Activated T-cell treated with anti-CD3 and anti-CD28 coated beads, Interleukin-2, amount 50 U/mL, for 4 hours (primary cell): ENCODE measurements at regions not wholly inside any gene's neighbourhood (a gene's known extent, or its start where the extent isn't known, plus 50 kb on each side); places are given as distances from the start of the nearest gene placed in this dataset.

ENCODE experiments used
- ATAC-seq, 2 donors: fragments of 200-7000 bp; cut with Tn5 transposase; one replicate each; pipeline ENCODE4 v1.10.0; 2021
- DNase-seq: peaks from one replicate; pipeline ENCODE4 v3.0.0-alpha.2; 2020
- H3K27me3 Mint-ChIP-seq: one replicate; pipeline ENCODE4 v1.8.0; 2021; ENCODE audit warnings: low read depth, mixed read lengths
- H3K36me3 Mint-ChIP-seq: one replicate; pipeline ENCODE4 v1.8.0; 2022; ENCODE audit warnings: mixed read lengths; ENCODE audit not compliant: insufficient read depth
- H3K4me1 Mint-ChIP-seq: one replicate; pipeline ENCODE4 v1.8.0; 2021; ENCODE audit warnings: low read depth, mixed read lengths
- H3K4me3 Mint-ChIP-seq: one replicate; pipeline ENCODE4 v1.8.0; 2021; ENCODE audit warnings: mild to moderate bottlenecking, moderate library complexity, mixed read lengths
- H3K9me3 Mint-ChIP-seq: one replicate; pipeline ENCODE4 v1.8.0; 2021; ENCODE audit warnings: mixed read lengths

GRCh38 chr1:87220993-87221392 is 107.7 kb upstream of the LMO4 start:
- no peaks in the 10 kb centered on the region for H3K4me1 Mint-ChIP-seq
- no peaks in the 10 kb centered on the region for H3K36me3 Mint-ChIP-seq
- no peaks in the 10 kb centered on the region for H3K27me3 Mint-ChIP-seq
- DNase-seq (no peak), ATAC-seq (no peak)
- H3K9me3 Mint-ChIP-seq, result peaks cover 3% of the 10 kb centered on the region
- H3K4me3 Mint-ChIP-seq, result no peak overlapping the region

DNA sequence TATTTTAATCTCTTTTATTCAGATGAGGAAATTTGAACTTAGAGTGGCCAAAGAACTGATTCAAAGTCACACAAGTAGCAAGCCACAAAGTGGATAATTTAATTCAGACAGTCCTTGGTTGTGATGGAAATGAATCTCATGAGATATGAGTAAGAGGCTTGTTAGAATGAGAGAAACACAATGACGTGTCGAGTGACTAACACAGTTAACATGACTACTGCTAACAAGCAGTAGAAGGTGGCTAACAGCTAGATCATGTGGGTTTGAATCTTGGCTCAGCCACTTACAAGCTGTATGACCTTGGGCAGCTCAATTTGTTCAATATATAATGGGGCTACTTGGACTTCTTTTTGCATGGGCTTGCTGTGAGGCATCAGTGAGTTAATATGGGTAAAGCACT is 104.5 kb upstream of the LMO4 start:
- ATAC-seq (peak; percentile 56 to 83), DNase-seq (no peak)
- no peaks in the 10 kb centered on the region for H3K4me1 Mint-ChIP-seq
- H3K27me3 Mint-ChIP-seq, result no peaks in the 10 kb centered on the region
- peaks cover 3% of the 10 kb centered on the region for H3K9me3 Mint-ChIP-seq
- H3K4me3 Mint-ChIP-seq, result no peak overlapping the region
- H3K36me3 Mint-ChIP-seq, result no peaks in the 10 kb centered on the region

GRCh38 chr1:87225171-87225570 is 103.5 kb upstream of the LMO4 start:
- Mint-ChIP-seq H3K4me3 (no peak overlapping the region), H3K9me3 (peaks cover 3% of the 10 kb centered on the region), H3K27me3 (no peaks in the 10 kb centered on the region), H3K36me3 (no peaks in the 10 kb centered on the region), H3K4me1 (no peaks in the 10 kb centered on the region)
- no peak for ATAC-seq
- DNase-seq, result no peak

GRCh38 chr1:87226341-87226760 is 102.3 kb upstream of the LMO4 start:
- Mint-ChIP-seq H3K27me3 (no peaks in the 10 kb centered on the region), H3K4me3 (no peak overlapping the region), H3K4me1 (no peaks in the 10 kb centered on the region)

GRCh38 chr1:87227651-87228050 is 101.0 kb upstream of the LMO4 start:
- Mint-ChIP-seq H3K27me3 (no peaks in the 10 kb centered on the region), H3K36me3 (no peaks in the 10 kb centered on the region), H3K4me3 (no peak overlapping the region), H3K9me3 (peaks cover 3% of the 10 kb centered on the region), H3K4me1 (no peaks in the 10 kb centered on the region)
- DNase-seq, result no peak
- ATAC-seq, result no peak

More at GRCh38 chr1:87226341-87226760, 102.3 kb upstream of the LMO4 start:
- ATAC-seq, result no peak
- no peaks in the 10 kb centered on the region for H3K36me3 Mint-ChIP-seq
- no peak for DNase-seq
- peaks cover 3% of the 10 kb centered on the region for H3K9me3 Mint-ChIP-seq

GRCh38 chr1:87230501-87230900 is 98.2 kb upstream of the LMO4 start:
- no peaks in the 10 kb centered on the region for H3K36me3 Mint-ChIP-seq

GRCh38 chr1:87231703-87232367 is 96.8 kb upstream of the LMO4 start:
- no peaks in the 10 kb centered on the region for H3K36me3 Mint-ChIP-seq
- H3K4me1 Mint-ChIP-seq, result no peaks in the 10 kb centered on the region
- no peak overlapping the region for H3K4me3 Mint-ChIP-seq
- no peaks in the 10 kb centered on the region for H3K9me3 Mint-ChIP-seq
- no peak for DNase-seq
- no peak for ATAC-seq
- H3K27me3 Mint-ChIP-seq, result peaks cover 6% of the 10 kb centered on the region

More at GRCh38 chr1:87230501-87230900, 98.2 kb upstream of the LMO4 start:
- Mint-ChIP-seq H3K9me3 (no peaks in the 10 kb centered on the region), H3K27me3 (peaks cover 2% of the 10 kb centered on the region), H3K4me1 (no peaks in the 10 kb centered on the region), H3K4me3 (no peak overlapping the region)
- DNase-seq (no peak), ATAC-seq (no peak)

DNA sequence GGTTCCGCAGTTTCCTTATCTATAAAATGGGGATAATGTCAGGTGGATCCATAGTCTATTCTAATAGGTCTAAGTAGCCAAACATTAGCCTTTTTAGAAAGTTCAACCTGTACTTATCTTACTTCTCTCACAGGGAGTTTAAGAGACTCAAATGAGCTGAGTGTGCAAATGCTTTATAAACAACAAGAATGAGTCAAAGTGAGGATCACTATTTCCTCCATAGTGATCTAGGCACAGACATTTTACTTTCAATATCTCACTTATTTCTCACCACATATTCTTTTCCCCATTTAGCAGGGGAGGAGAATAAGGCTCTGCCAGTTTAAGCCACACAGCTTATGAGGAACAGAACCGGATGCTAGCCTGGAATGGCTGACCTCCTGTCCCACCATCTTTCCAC is 92.1 kb upstream of the LMO4 start:
- ATAC-seq, result no peak
- peaks cover 12% of the 10 kb centered on the region for H3K27me3 Mint-ChIP-seq

GRCh38 chr1:87239997-87240605 is 88.6 kb upstream of the LMO4 start:
- no peaks in the 10 kb centered on the region for H3K36me3 Mint-ChIP-seq
- H3K4me3 Mint-ChIP-seq, result no peak overlapping the region

More for the DNA sequence above, 92.1 kb upstream of the LMO4 start:
- Mint-ChIP-seq H3K4me1 (no peaks in the 10 kb centered on the region), H3K4me3 (no peak overlapping the region), H3K9me3 (no peaks in the 10 kb centered on the region), H3K36me3 (no peaks in the 10 kb centered on the region)
- DNase-seq, result no peak

DNA sequence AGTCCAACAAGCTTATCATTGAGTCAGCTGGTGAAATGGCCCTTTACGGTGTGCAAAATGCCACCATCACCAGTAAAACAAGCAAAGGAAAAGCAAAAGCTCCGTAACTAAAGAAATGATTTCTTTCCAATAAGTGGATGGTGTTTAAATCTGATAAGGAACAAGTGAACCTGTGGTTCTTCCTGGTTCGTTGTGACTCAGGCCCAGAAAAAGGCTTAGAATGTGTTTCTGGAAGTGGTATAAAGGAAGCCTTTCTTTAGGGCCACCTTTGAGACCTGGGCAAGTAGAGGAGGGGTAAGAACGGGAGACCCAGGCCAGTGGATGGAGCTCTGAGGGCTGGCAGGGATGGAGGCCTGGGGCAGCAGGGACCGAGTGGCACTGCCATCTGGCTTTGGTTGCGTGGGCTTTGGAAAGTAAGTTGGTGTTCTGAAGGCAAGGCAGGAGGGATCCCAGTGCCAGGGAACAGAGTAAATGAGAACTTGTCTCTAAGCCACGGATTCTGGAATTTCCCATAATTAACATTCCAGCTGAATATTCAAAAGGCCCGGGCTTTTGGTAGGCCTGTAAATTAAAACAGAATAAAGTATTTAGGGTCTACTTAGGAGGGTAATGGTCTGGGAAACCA is 87.9 kb upstream of the LMO4 start:
- no peaks in the 10 kb centered on the region for H3K4me1 Mint-ChIP-seq
- ATAC-seq (no peak), DNase-seq (no peak)
- H3K4me3 Mint-ChIP-seq, result no peak overlapping the region
- peaks cover 10% of the 10 kb centered on the region for H3K27me3 Mint-ChIP-seq
- no peaks in the 10 kb centered on the region for H3K9me3 Mint-ChIP-seq
- H3K36me3 Mint-ChIP-seq, result no peaks in the 10 kb centered on the region

More at GRCh38 chr1:87239997-87240605, 88.6 kb upstream of the LMO4 start:
- ATAC-seq (no peak), DNase-seq (no peak)
- Mint-ChIP-seq H3K9me3 (no peaks in the 10 kb centered on the region), H3K4me1 (no peaks in the 10 kb centered on the region), H3K27me3 (peaks cover 12% of the 10 kb centered on the region)

GRCh38 chr1:87242445-87243185 is 86.1 kb upstream of the LMO4 start:
- peaks cover 3% of the 10 kb centered on the region for H3K27me3 Mint-ChIP-seq
- ATAC-seq (no peak), DNase-seq (no peak)
- no peak overlapping the region for H3K4me3 Mint-ChIP-seq
- H3K4me1 Mint-ChIP-seq, result no peaks in the 10 kb centered on the region
- H3K9me3 Mint-ChIP-seq, result no peaks in the 10 kb centered on the region
- no peaks in the 10 kb centered on the region for H3K36me3 Mint-ChIP-seq

- ATAC-seq, result no peak
- no peaks in the 10 kb centered on the region for H3K27me3 Mint-ChIP-seq
- H3K9me3 Mint-ChIP-seq, result no peaks in the 10 kb centered on the region
- H3K4me3 Mint-ChIP-seq, result no peak overlapping the region
- no peaks in the 10 kb centered on the region for H3K36me3 Mint-ChIP-seq
- no peak for DNase-seq
- H3K4me1 Mint-ChIP-seq, result no peaks in the 10 kb centered on the region
Measured at GRCh38 chr1:87243573-87243972, 85.1 kb upstream of the LMO4 start.

GRCh38 chr1:87246436-87246835 is 82.2 kb upstream of the LMO4 start:
- no peak for DNase-seq
- H3K27me3 Mint-ChIP-seq, result peaks cover 7% of the 10 kb centered on the region
- no peaks in the 10 kb centered on the region for H3K36me3 Mint-ChIP-seq
- H3K4me1 Mint-ChIP-seq, result peaks cover 2% of the 10 kb centered on the region
- no peaks in the 10 kb centered on the region for H3K9me3 Mint-ChIP-seq
- ATAC-seq, result no peak
- H3K4me3 Mint-ChIP-seq, result no peak overlapping the region

DNA sequence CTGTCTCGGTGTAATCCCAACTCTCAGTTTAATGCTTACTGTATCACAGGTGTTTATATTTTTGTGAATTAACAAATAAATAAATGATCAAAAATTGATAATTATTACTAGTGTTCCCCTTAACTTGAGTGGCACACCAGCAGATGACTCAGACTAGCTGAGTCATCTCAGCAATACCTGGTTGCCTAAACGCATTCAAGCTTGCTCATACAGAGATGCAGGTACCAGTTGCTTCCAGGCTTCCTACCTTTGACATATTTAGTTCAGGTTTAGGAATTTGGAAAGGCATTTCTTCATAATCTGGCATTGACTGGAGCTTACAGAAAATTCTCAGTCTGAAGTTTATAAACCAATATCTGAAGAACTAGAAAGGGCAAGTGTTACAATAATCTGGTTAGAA is 78.9 kb upstream of the LMO4 start:
- DNase-seq, result no peak
- no peaks in the 10 kb centered on the region for H3K36me3 Mint-ChIP-seq
- peaks cover 2% of the 10 kb centered on the region for H3K4me1 Mint-ChIP-seq
- H3K9me3 Mint-ChIP-seq, result no peaks in the 10 kb centered on the region
- H3K27me3 Mint-ChIP-seq, result peaks cover 16% of the 10 kb centered on the region
- no peak overlapping the region for H3K4me3 Mint-ChIP-seq
- ATAC-seq, result no peak
